ENCODE measurements at regions not wholly inside any gene's neighbourhood (a gene's known extent, or its start where the extent isn't known, plus 50 kb on each side); places are given as distances from the start of the nearest gene placed in this dataset.

GRCh38 chr5:133669472-133669871, 57.1 kb upstream of the FSTL4 start:
- TF ChIP-seq CTCF (conservative IDR thresholded peaks at IDR 0.05; ENCODE audit: low read depth, low read length) (no peak), EZH2 (IDR thresholded peaks at IDR 0.05; ENCODE audit: low read length, unreplicated experiment) (no peak), EZH2phosphoT487 (IDR thresholded peaks at IDR 0.05; ENCODE audit: borderline replicate concordance, low read length) (no peak)

Data from PC-3 (cell line).